ENCODE measurements at regions not wholly inside any gene's neighbourhood (a gene's known extent, or its start where the extent isn't known, plus 50 kb on each side); places are given as distances from the start of the nearest gene placed in this dataset.

DNA sequence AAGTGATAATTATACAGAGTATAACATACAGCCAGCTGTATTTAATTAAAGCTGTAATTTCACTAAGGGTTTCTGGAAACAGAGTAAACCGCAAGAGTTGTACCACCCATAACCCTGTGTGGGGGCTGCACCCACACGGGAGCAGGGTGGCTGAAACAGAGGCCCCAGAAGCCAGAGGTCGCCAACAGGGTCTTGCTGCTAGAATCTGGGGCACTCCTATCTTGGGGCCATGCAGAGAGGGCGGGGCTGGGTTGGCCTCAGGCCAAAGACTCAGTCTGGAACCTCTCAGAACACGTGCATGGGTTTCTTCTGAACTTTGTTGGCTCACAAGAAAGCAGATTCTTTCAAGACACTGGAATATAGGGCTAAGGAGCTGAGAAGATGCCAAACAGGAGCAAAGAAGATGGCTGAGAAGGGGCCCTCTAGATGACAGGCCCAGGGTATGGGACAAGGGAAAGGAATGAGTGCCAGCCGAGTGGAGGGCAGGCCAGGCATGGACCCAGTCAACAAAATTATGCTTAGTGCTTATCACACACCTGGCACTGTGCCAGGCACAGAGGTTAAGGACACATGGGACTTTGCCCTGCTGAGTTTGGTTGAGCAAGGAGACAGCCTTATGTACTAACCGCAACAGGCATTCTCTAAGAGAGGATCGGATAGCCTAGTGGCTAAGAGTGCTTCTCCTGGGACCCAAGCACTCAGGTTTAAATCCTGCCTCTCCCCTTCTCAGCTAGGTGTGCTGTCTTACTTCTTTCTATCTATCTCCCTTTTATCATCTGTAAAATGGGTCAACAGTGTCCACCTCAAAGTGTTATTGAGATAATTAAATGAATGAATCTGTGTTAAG, 96.6 kb upstream of the FOXP4 start:
- no peak overlapping the region for H3K4me3 ChIP-seq (ENCODE audit: low read length)
- POLR2A ChIA-PET, result no interaction called here
- Mint-ChIP-seq H3K27ac (peak overlapping the region in 1 of 8 donors; percentile 35), H3K27me3 (peaks cover 2 to 26% of the 10 kb centered on the region in 2 donors), H3K4me1 (peaks cover 0 to 7% (median 4%) of the 10 kb centered on the region in 3 donors), H3K36me3 (no peaks in the 10 kb centered on the region), H3K9me3 (no peaks in the 10 kb centered on the region), H3K4me3 (peak overlapping the region in 1 of 7 donors; percentile 32)
- H3K4me1 ChIP-seq (ENCODE audit: insufficient read depth, low read length), result no peaks in the 10 kb centered on the region
- no peaks in the 10 kb centered on the region for H3K9me3 ChIP-seq (ENCODE audit: low read length)
- no peak overlapping the region for H3K27ac ChIP-seq (ENCODE audit: low read depth, low read length)
- no peak for DNase-seq
- H3K27me3 ChIP-seq (ENCODE audit: insufficient read depth, low read length, poor library complexity, severe bottlenecking), result peaks cover 11% of the 10 kb centered on the region
- H3K36me3 ChIP-seq (ENCODE audit: insufficient read depth, low read length), result no peaks in the 10 kb centered on the region
- CTCF ChIA-PET, result interaction anchor here (0.8 to 1.9 kb wide), 2 partner anchors 10 to 25 kb away, joined by 3 to 5 read pairs; no protein-coding TSS in a partner anchor

DNA sequence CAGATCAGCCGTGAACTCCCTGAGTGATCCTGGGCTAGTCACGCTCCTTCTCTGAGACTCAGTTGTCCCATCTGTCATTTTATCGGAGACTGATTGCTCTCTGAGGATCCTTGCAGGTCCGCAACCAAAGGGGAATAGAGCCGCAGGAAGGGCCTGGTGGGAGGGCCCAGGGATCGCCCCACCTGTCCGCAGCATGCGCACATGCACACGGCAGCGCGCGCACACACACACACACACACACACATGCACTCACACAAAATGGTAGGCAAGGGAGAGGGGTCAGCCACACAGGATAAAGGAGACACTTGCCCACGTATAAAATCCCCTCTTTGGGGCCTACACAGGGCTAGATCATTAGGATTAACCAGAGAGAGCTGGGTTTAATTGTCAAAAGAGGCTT, 95.6 kb upstream of the FOXP4 start:
- ChIA-PET POLR2A (no interaction called here), CTCF (interaction anchor here (1.9 kb wide), 1 partner anchor 26 kb away, joined by 5 read pairs; no protein-coding TSS in a partner anchor)
- Mint-ChIP-seq H3K4me1 (peaks cover 0 to 7% (median 4%) of the 10 kb centered on the region in 3 donors), H3K36me3 (no peaks in the 10 kb centered on the region), H3K27me3 (peaks cover 0 to 23% of the 10 kb centered on the region in 2 donors), H3K27ac (no peak overlapping the region), H3K9me3 (no peaks in the 10 kb centered on the region), H3K4me3 (no peak overlapping the region)
- no peaks in the 10 kb centered on the region for H3K4me1 ChIP-seq (ENCODE audit: insufficient read depth, low read length)
- no peak for DNase-seq
- no peaks in the 10 kb centered on the region for H3K36me3 ChIP-seq (ENCODE audit: insufficient read depth, low read length)
- H3K27me3 ChIP-seq (ENCODE audit: insufficient read depth, low read length, poor library complexity, severe bottlenecking), result peaks cover 11% of the 10 kb centered on the region
- no peaks in the 10 kb centered on the region for H3K9me3 ChIP-seq (ENCODE audit: low read length)
- no peak overlapping the region for H3K27ac ChIP-seq (ENCODE audit: low read depth, low read length)
- H3K4me3 ChIP-seq (ENCODE audit: low read length), result no peak overlapping the region

DNA sequence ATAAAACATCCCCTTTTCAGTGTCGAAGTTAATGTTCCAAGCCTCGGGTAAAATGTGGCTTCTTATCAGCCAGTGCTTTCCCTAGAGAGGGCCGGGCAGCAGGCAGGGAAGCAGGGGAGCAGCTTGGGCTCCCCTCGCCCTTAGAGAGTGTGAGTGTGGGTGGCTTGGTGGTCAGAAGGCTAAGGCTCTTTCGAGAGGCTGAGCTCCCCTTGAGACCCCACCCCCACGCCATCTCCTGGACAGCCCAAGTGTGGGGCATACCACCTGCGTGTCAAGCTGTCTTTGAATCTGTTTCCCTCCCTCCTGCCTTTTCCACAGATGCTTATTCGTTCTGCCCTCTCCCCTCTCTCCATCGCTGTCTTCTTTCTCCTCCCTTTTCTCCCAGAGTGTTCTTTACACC, 95.1 kb upstream of the FOXP4 start:
- Mint-ChIP-seq H3K4me3 (no peak overlapping the region), H3K4me1 (peaks cover 0 to 7% (median 4%) of the 10 kb centered on the region in 3 donors), H3K27ac (no peak overlapping the region), H3K27me3 (peaks cover 0 to 25% of the 10 kb centered on the region in 2 donors), H3K9me3 (no peaks in the 10 kb centered on the region), H3K36me3 (no peaks in the 10 kb centered on the region)
- ChIA-PET CTCF (interaction anchor here (1.9 kb wide), 1 partner anchor 26 kb away, joined by 5 read pairs; no protein-coding TSS in a partner anchor), POLR2A (no interaction called here)
- Histone ChIP-seq H3K4me3 (ENCODE audit: low read length) (no peak overlapping the region), H3K27me3 (ENCODE audit: insufficient read depth, low read length, poor library complexity, severe bottlenecking) (peaks cover 11% of the 10 kb centered on the region), H3K9me3 (ENCODE audit: low read length) (no peaks in the 10 kb centered on the region), H3K4me1 (ENCODE audit: insufficient read depth, low read length) (no peaks in the 10 kb centered on the region), H3K27ac (ENCODE audit: low read depth, low read length) (no peak overlapping the region), H3K36me3 (ENCODE audit: insufficient read depth, low read length) (no peaks in the 10 kb centered on the region)
- DNase-seq, result no peak

DNA sequence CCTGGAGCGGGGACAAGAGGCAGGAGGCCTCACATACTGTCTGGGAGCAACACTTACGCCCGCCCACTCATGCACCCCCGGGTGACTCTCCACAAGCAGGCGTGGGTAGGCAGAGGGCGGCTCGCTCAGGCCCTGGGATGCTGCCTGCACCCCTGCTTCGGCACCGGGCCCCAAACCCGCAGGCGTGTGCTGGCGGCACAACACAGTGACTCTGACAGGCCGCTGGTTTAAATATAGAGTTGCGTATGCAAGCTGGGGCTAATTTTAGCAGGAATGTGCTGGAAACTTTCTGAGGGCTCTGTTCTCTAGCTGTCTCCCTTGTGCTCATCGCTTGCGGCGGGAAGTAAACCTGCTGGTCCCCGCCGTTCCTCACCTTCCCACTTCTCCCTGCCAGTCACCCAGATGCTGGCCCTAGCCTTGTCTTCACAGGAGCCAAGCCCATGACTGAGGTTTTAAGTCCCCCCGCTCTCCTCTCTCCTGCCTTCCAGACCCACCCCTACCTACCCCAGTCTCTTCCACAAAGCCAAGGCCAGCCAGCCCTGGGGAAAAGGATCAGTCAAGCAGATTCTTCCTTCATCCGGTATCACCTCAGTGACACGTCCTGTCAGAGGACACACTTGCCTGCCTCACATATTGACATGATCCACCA, 94.5 kb upstream of the FOXP4 start:
- ChIA-PET POLR2A (no interaction called here), CTCF (interaction anchor here (1.9 kb wide), 1 partner anchor 27 kb away, joined by 5 read pairs; no protein-coding TSS in a partner anchor)
- H3K27me3 ChIP-seq (ENCODE audit: insufficient read depth, low read length, poor library complexity, severe bottlenecking), result peaks cover 11% of the 10 kb centered on the region

DNA sequence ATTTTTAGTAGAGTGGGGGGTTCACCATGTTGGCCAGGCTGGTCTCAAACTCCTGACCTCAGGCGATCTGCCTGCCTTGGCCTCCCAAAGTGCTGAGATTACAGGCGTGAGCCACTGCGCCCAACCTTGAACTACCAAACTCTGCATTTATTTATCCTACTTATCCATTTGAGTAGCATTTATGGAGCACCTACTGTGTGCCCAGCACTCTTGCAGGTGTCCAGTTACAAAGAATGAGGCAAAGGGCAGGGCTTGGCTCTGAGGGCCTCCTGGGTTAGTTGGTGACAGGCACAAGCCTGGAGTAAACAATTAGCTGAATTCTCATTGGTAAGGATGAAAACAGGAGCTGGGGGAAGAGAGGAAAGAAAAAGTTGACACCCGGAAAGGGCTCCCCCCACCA, 93.4 kb upstream of the FOXP4 start:
- no peak overlapping the region for H3K4me3 ChIP-seq (ENCODE audit: low read length)
- H3K4me3 Mint-ChIP-seq, result no peak overlapping the region
- no peaks in the 10 kb centered on the region for H3K9me3 Mint-ChIP-seq
- H3K27me3 Mint-ChIP-seq, result peaks cover 0 to 29% of the 10 kb centered on the region in 2 donors
- no peak overlapping the region for H3K27ac Mint-ChIP-seq
- CTCF ChIA-PET, result no interaction called here
- peaks cover 0 to 7% (median 4%) of the 10 kb centered on the region in 3 donors for H3K4me1 Mint-ChIP-seq
- POLR2A ChIA-PET, result no interaction called here
- H3K36me3 Mint-ChIP-seq, result no peaks in the 10 kb centered on the region
- H3K9me3 ChIP-seq (ENCODE audit: low read length), result no peaks in the 10 kb centered on the region
- H3K27ac ChIP-seq (ENCODE audit: low read depth, low read length), result no peak overlapping the region
- H3K4me1 ChIP-seq (ENCODE audit: insufficient read depth, low read length), result no peaks in the 10 kb centered on the region
- DNase-seq, result no peak
- no peaks in the 10 kb centered on the region for H3K36me3 ChIP-seq (ENCODE audit: insufficient read depth, low read length)
- peaks cover 11% of the 10 kb centered on the region for H3K27me3 ChIP-seq (ENCODE audit: insufficient read depth, low read length, poor library complexity, severe bottlenecking)

More for the DNA sequence above, 94.5 kb upstream of the FOXP4 start:
- Histone ChIP-seq H3K27ac (ENCODE audit: low read depth, low read length) (no peak overlapping the region), H3K9me3 (ENCODE audit: low read length) (no peaks in the 10 kb centered on the region), H3K4me1 (ENCODE audit: insufficient read depth, low read length) (no peaks in the 10 kb centered on the region), H3K36me3 (ENCODE audit: insufficient read depth, low read length) (no peaks in the 10 kb centered on the region), H3K4me3 (ENCODE audit: low read length) (no peak overlapping the region)
- H3K27me3 Mint-ChIP-seq, result peaks cover 0 to 29% of the 10 kb centered on the region in 2 donors
- no peak overlapping the region for H3K27ac Mint-ChIP-seq
- no peak overlapping the region for H3K4me3 Mint-ChIP-seq
- H3K36me3 Mint-ChIP-seq, result no peaks in the 10 kb centered on the region
- DNase-seq, result no peak
- H3K4me1 Mint-ChIP-seq, result peaks cover 0 to 7% (median 4%) of the 10 kb centered on the region in 3 donors
- no peaks in the 10 kb centered on the region for H3K9me3 Mint-ChIP-seq

DNA sequence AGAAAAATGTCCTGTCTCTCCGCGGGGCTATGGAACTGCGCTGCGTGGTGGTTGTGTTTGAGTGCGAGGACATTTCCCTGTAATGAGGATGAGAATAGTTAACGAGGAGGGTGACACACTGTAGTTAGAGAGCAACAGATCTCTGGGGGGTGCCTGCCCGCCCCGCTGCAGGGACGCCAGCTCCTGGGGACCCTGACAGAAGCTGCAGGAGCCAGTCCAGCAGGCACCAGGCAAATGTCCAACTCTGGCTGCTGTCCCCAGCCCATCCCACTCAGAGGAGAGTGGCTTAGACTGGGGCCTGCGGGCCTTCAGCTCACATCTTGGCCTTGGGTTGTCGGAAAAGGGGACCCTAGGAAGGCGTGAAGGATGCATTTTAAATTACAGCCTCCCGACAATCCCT, 92.9 kb upstream of the FOXP4 start:
- POLR2A ChIA-PET, result no interaction called here
- Mint-ChIP-seq H3K4me1 (peaks cover 0 to 7% (median 4%) of the 10 kb centered on the region in 3 donors), H3K36me3 (no peaks in the 10 kb centered on the region), H3K9me3 (no peaks in the 10 kb centered on the region), H3K27me3 (peaks cover 0 to 28% of the 10 kb centered on the region in 2 donors), H3K27ac (no peak overlapping the region), H3K4me3 (no peak overlapping the region)
- Histone ChIP-seq H3K36me3 (ENCODE audit: insufficient read depth, low read length) (no peaks in the 10 kb centered on the region), H3K27me3 (ENCODE audit: insufficient read depth, low read length, poor library complexity, severe bottlenecking) (peaks cover 11% of the 10 kb centered on the region), H3K4me3 (ENCODE audit: low read length) (no peak overlapping the region), H3K9me3 (ENCODE audit: low read length) (no peaks in the 10 kb centered on the region), H3K4me1 (ENCODE audit: insufficient read depth, low read length) (no peaks in the 10 kb centered on the region), H3K27ac (ENCODE audit: low read depth, low read length) (no peak overlapping the region)
- CTCF ChIA-PET, result no interaction called here
- DNase-seq, result no peak

DNA sequence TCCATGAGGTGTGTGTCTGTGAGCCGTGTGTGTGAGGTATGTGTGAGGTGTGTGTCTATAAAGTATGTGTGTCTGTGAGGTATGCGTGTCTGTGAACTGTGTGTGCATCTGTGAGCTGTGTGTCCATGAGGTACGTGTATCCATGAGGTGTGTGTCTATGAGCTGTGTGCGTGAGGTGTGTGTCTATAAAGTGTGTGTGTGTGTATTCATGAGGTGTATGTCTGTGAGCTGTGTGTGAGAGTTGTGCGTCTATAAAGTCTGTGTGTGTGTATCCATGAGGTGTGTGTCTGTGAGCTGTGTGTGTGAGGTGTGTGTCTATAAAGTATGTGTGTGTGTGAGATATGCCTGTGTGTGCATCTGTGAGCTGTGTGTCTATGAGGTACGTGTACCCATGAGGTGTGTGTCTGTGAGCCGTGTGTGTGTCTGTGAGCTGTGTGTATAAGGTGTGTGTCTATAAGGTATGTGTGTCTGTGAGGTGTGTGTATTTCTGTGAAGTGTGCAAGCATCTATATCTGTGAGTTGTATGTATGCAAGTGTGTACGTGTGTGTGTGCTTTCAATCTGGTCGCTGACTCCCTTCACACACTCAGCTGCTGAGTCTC, 91.9 kb upstream of the FOXP4 start:
- Histone ChIP-seq H3K9me3 (ENCODE audit: low read length) (no peaks in the 10 kb centered on the region), H3K4me1 (ENCODE audit: insufficient read depth, low read length) (no peaks in the 10 kb centered on the region), H3K4me3 (ENCODE audit: low read length) (no peak overlapping the region), H3K27me3 (ENCODE audit: insufficient read depth, low read length, poor library complexity, severe bottlenecking) (peaks cover 11% of the 10 kb centered on the region), H3K27ac (ENCODE audit: low read depth, low read length) (no peak overlapping the region), H3K36me3 (ENCODE audit: insufficient read depth, low read length) (no peaks in the 10 kb centered on the region)
- Mint-ChIP-seq H3K9me3 (no peaks in the 10 kb centered on the region), H3K36me3 (no peaks in the 10 kb centered on the region), H3K27me3 (peaks cover 0 to 35% of the 10 kb centered on the region in 2 donors), H3K4me3 (no peak overlapping the region), H3K4me1 (peaks cover 0 to 6% (median 4%) of the 10 kb centered on the region in 3 donors), H3K27ac (no peak overlapping the region)
- DNase-seq, result no peak
- POLR2A ChIA-PET, result no interaction called here
- CTCF ChIA-PET, result interaction anchor here (1.5 kb wide), 1 partner anchor 12 kb away, joined by 3 read pairs; no protein-coding TSS in a partner anchor

DNA sequence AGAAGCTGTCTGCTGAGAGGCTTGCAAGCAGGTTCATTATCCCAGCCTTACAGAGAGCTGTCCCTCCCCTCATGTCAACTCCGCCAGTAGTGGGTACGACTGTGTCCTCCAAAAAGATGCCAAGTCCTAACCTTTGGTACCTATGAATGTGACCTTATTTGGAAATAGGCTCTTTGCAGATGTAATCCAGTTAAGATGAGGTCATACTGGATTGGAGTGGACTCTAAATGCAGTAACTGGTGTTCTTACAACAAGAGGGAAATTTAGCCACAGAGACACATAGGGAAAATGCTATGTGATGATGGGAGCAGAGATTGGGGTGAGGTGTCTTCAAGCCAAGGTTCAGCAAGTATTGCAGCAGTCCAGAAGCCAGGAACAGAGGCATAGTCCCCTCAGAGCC, 90.8 kb upstream of the FOXP4 start:
- POLR2A ChIA-PET, result no interaction called here

More for the DNA sequence above, 90.8 kb upstream of the FOXP4 start:
- DNase-seq, result no peak
- Histone ChIP-seq H3K4me1 (ENCODE audit: insufficient read depth, low read length) (no peaks in the 10 kb centered on the region), H3K36me3 (ENCODE audit: insufficient read depth, low read length) (no peaks in the 10 kb centered on the region), H3K9me3 (ENCODE audit: low read length) (no peaks in the 10 kb centered on the region), H3K27ac (ENCODE audit: low read depth, low read length) (no peak overlapping the region), H3K27me3 (ENCODE audit: insufficient read depth, low read length, poor library complexity, severe bottlenecking) (peaks cover 11% of the 10 kb centered on the region), H3K4me3 (ENCODE audit: low read length) (no peak overlapping the region)
- H3K4me1 Mint-ChIP-seq, result no peaks in the 10 kb centered on the region
- H3K4me3 Mint-ChIP-seq, result no peak overlapping the region
- CTCF ChIA-PET, result no interaction called here
- peaks cover under 1 to 41% of the 10 kb centered on the region in 2 donors for H3K27me3 Mint-ChIP-seq
- no peaks in the 10 kb centered on the region for H3K36me3 Mint-ChIP-seq
- no peaks in the 10 kb centered on the region for H3K9me3 Mint-ChIP-seq
- H3K27ac Mint-ChIP-seq, result no peak overlapping the region
